Testis (tissue), 2 donors: ENCODE measurements at regions not wholly inside any gene's neighbourhood (a gene's known extent, or its start where the extent isn't known, plus 50 kb on each side); places are given as distances from the start of the nearest gene placed in this dataset.

Source experiments
- CTCF ChIP-seq, 3 experiments: fragments of 450-650 bp in 2 of 3; fragments of 200-600 bp in 1 of 3; sonication (generic) in 1 of 3; IDR thresholded peaks; one replicate each; pipeline ENCODE4 v1.5.1; 2016 to 2019; ENCODE audit warnings: antibody characterized with exemption in 3 of 3, mild to moderate bottlenecking in 2 of 3, moderate library complexity in 1 of 3
- POLR2A ChIP-seq: fragments of 450-650 bp; IDR thresholded peaks from one replicate; pipeline ENCODE4 v1.6.1; 2017; ENCODE audit warnings: antibody characterized with exemption, mild to moderate bottlenecking, moderate library complexity

- TF ChIP-seq CTCF (IDR thresholded peaks at IDR 0.05) = no peak
- TF ChIP-seq POLR2A = no peak
Observed at GRCh38 chr21:25387665-25388064, 219.6 kb downstream of the MRPL39 start.
